GM23248 (cell line): ENCODE measurements at regions not wholly inside any gene's neighbourhood (a gene's known extent, or its start where the extent isn't known, plus 50 kb on each side); places are given as distances from the start of the nearest gene placed in this dataset.

Experiments used
- DNase-seq: peaks from one replicate; pipeline ENCODE4 v3.0.0-alpha.2; 2015
- H2AFZ ChIP-seq: fragments of 200-600 bp; sonication (generic); 2 replicates; pipeline ENCODE4 v1.6.1; 2016; ENCODE audit warnings: antibody characterized with exemption
- H3F3A ChIP-seq: fragments of 200-600 bp; sonication (generic); 2 replicates; pipeline ENCODE4 v1.6.1; 2016; ENCODE audit warnings: mild to moderate bottlenecking, antibody characterized with exemption, mixed run types; ENCODE audit not compliant: insufficient read depth
- H3K27ac ChIP-seq: fragments of 200-600 bp; sonication (generic); 2 replicates; pipeline ENCODE4 v1.5.1; 2016; ENCODE audit warnings: mild to moderate bottlenecking
- H3K27me3 ChIP-seq: fragments of 200-600 bp; sonication (generic); replicated peaks from 2 replicates; pipeline ENCODE4 v1.6.1; 2016; ENCODE audit warnings: mild to moderate bottlenecking; ENCODE audit not compliant: insufficient read depth
- H3K36me3 ChIP-seq: fragments of 200-600 bp; sonication (generic); 2 replicates; pipeline ENCODE4 v1.6.1; 2016; ENCODE audit warnings: low read depth, mild to moderate bottlenecking
- H3K4me1 ChIP-seq: fragments of 200-600 bp; sonication (generic); 2 replicates; pipeline ENCODE4 v1.6.1; 2016; ENCODE audit warnings: mild to moderate bottlenecking; ENCODE audit not compliant: insufficient read depth
- H3K4me2 ChIP-seq: fragments of 200-600 bp; sonication (generic); one replicate; pipeline ENCODE4 v1.6.1; 2016; ENCODE audit warnings: mild to moderate bottlenecking; ENCODE audit not compliant: unreplicated experiment
- H3K4me3 ChIP-seq: fragments of 200-600 bp; sonication (generic); 2 replicates; pipeline ENCODE4 v1.5.1; 2016; ENCODE audit warnings: mild to moderate bottlenecking
- H3K79me2 ChIP-seq: fragments of 200-600 bp; sonication (generic); 2 replicates; pipeline ENCODE4 v1.6.1; 2016; ENCODE audit warnings: mild to moderate bottlenecking; ENCODE audit not compliant: insufficient read depth
- H3K9ac ChIP-seq: fragments of 200-600 bp; sonication (generic); 2 replicates; pipeline ENCODE4 v1.6.1; 2016; ENCODE audit warnings: mild to moderate bottlenecking
- H3K9me2 ChIP-seq: fragments of 200-600 bp; sonication (generic); 2 replicates; pipeline ENCODE4 v1.6.1; 2016; ENCODE audit warnings: mixed run types, mild to moderate bottlenecking, moderate library complexity; ENCODE audit not compliant: insufficient read depth
- H3K9me3 ChIP-seq: fragments of 200-600 bp; sonication (generic); one replicate; pipeline ENCODE4 v1.6.1; 2017; ENCODE audit warnings: low read depth
- H4K20me1 ChIP-seq: fragments of 200-600 bp; sonication (generic); 2 replicates; pipeline ENCODE4 v1.6.0; 2016; ENCODE audit not compliant: insufficient read depth
- EZH2 ChIP-seq: fragments of 200-600 bp; sonication (generic); IDR thresholded peaks from 2 replicates; pipeline ENCODE4 v1.6.1; 2018; ENCODE audit warnings: antibody characterized with exemption, mild to moderate bottlenecking; ENCODE audit not compliant: insufficient read depth, poor library complexity, severe bottlenecking
- EZH2phosphoT487 ChIP-seq: fragments of 200-600 bp; sonication (generic); IDR thresholded peaks from 2 replicates; pipeline ENCODE4 v1.6.1; 2018; ENCODE audit warnings: antibody characterized with exemption, moderate library complexity, mild to moderate bottlenecking, low read depth; ENCODE audit not compliant: insufficient read depth
- WGBS, 2 experiments: methylation state at CpG; one replicate each; pipeline ENCODE4 v1.1.6; 2015 to 2017; ENCODE audit warnings: low lambda C conversion rate in 2 of 2, low coverage in 1 of 2; ENCODE audit errors: missing lambda C conversion rate in 2 of 2; 5-methylcytosine and 5-hydroxymethylcytosine counted together
- in situ Hi-C: fragments of 300-500 bp; cut with MboI; formaldehyde crosslinking; loops from 2 replicates; pipeline ENCODE4 v1.15.0; 2020

GRCh38 chr7:41612798-41613197 is 90.1 kb downstream of the INHBA start:
- in situ Hi-C loops, result no loop called here
- no peak for TF ChIP-seq EZH2phosphoT487
- Histone ChIP-seq H3K9me2 (no peaks in the 10 kb centered on the region), H3F3A (no peaks in the 10 kb centered on the region), H3K4me3 (no peak overlapping the region), H3K27ac (no peak overlapping the region), H2AFZ (no peak overlapping the region), H3K79me2 (no peaks in the 10 kb centered on the region), H3K4me2 (no peak overlapping the region), H4K20me1 (no peaks in the 10 kb centered on the region), H3K36me3 (no peaks in the 10 kb centered on the region), H3K9me3 (peaks cover 4% of the 10 kb centered on the region), H3K9ac (no peak overlapping the region), H3K27me3 (no peaks in the 10 kb centered on the region), H3K4me1 (no peaks in the 10 kb centered on the region)
- WGBS, 2 experiments, result 80% methylated on average over 2 of the region's 2 CpGs
- no peak for DNase-seq

- Histone ChIP-seq H3K79me2 (no peaks in the 10 kb centered on the region), H3K4me3 (no peak overlapping the region), H3K4me1 (no peaks in the 10 kb centered on the region), H3F3A (no peaks in the 10 kb centered on the region), H2AFZ (no peak overlapping the region), H3K9ac (no peak overlapping the region), H3K4me2 (no peak overlapping the region), H3K9me3 (peaks cover 4% of the 10 kb centered on the region), H4K20me1 (no peaks in the 10 kb centered on the region), H3K27ac (no peak overlapping the region), H3K9me2 (no peaks in the 10 kb centered on the region), H3K36me3 (no peaks in the 10 kb centered on the region), H3K27me3 (no peaks in the 10 kb centered on the region)
- TF ChIP-seq EZH2phosphoT487 (no peak), EZH2 (no peak)
- in situ Hi-C loops, result no loop called here
- 76 to 79% methylated on average over 4 of the region's 4 CpGs for WGBS, 2 experiments
- no peak for DNase-seq
Measured at GRCh38 chr7:41612386-41612785, 90.5 kb downstream of the INHBA start.

- Histone ChIP-seq H3K27ac (no peak overlapping the region), H2AFZ (no peak overlapping the region), H3K9ac (no peak overlapping the region), H3K79me2 (no peaks in the 10 kb centered on the region), H3K4me1 (no peaks in the 10 kb centered on the region), H3K9me2 (no peaks in the 10 kb centered on the region), H4K20me1 (no peaks in the 10 kb centered on the region), H3K4me3 (no peak overlapping the region), H3K36me3 (no peaks in the 10 kb centered on the region), H3K4me2 (no peak overlapping the region), H3F3A (no peaks in the 10 kb centered on the region), H3K27me3 (no peaks in the 10 kb centered on the region), H3K9me3 (no peaks in the 10 kb centered on the region)
- DNase-seq, result no peak
- TF ChIP-seq EZH2phosphoT487, result no peak
- no peak for TF ChIP-seq EZH2
- WGBS, 2 experiments, result 70 to 76% methylated on average over 2 of the region's 2 CpGs
- in situ Hi-C loops, result no loop called here
Measured at GRCh38 chr7:41608447-41608846, 94.4 kb downstream of the INHBA start.

GRCh38 chr7:41603985-41604384 is 98.9 kb downstream of the INHBA start:
- TF ChIP-seq EZH2phosphoT487 (no peak), EZH2 (no peak)
- WGBS, 2 experiments, result 91 to 94% methylated on average over 1 of the region's 1 CpG

GRCh38 chr7:41599760-41600159 is 103.1 kb downstream of the INHBA start:
- in situ Hi-C loops, result no loop called here
- H3K9me2 ChIP-seq, result no peaks in the 10 kb centered on the region
- H3K36me3 ChIP-seq, result no peaks in the 10 kb centered on the region
- no peak overlapping the region for H3K4me2 ChIP-seq
- no peak overlapping the region for H2AFZ ChIP-seq
- H3K9me3 ChIP-seq, result peaks cover 3% of the 10 kb centered on the region
- no peaks in the 10 kb centered on the region for H3K79me2 ChIP-seq
- no peak overlapping the region for H3K4me3 ChIP-seq
- no peak overlapping the region for H3K27ac ChIP-seq
- no peaks in the 10 kb centered on the region for H3K27me3 ChIP-seq
- 72 to 75% methylated on average over 4 of the region's 4 CpGs for WGBS, 2 experiments
- no peaks in the 10 kb centered on the region for H4K20me1 ChIP-seq
- no peak overlapping the region for H3K9ac ChIP-seq
- DNase-seq, result no peak
- TF ChIP-seq EZH2phosphoT487, result no peak
- TF ChIP-seq EZH2, result no peak
- H3F3A ChIP-seq, result no peaks in the 10 kb centered on the region
- no peaks in the 10 kb centered on the region for H3K4me1 ChIP-seq

More at GRCh38 chr7:41603985-41604384, 98.9 kb downstream of the INHBA start:
- H3K27ac ChIP-seq, result no peak overlapping the region
- H3K36me3 ChIP-seq, result no peaks in the 10 kb centered on the region
- H3K9me2 ChIP-seq, result no peaks in the 10 kb centered on the region
- no peak overlapping the region for H3K9ac ChIP-seq
- no peaks in the 10 kb centered on the region for H3K27me3 ChIP-seq
- H3K79me2 ChIP-seq, result no peaks in the 10 kb centered on the region
- no peak overlapping the region for H3K4me2 ChIP-seq
- H3K9me3 ChIP-seq, result no peaks in the 10 kb centered on the region
- H3K4me1 ChIP-seq, result no peaks in the 10 kb centered on the region
- no peak overlapping the region for H3K4me3 ChIP-seq
- no peaks in the 10 kb centered on the region for H4K20me1 ChIP-seq
- no peak for DNase-seq
- no peak overlapping the region for H2AFZ ChIP-seq
- no peaks in the 10 kb centered on the region for H3F3A ChIP-seq
- in situ Hi-C loops, result no loop called here
